Nephron (organoid): ENCODE measurements at regions not wholly inside any gene's neighbourhood (a gene's known extent, or its start where the extent isn't known, plus 50 kb on each side); places are given as distances from the start of the nearest gene placed in this dataset.

Experiments used
- H3K27ac Mint-ChIP-seq, 3 experiments: 2 replicates each; pipeline ENCODE4 v1.8.0; 2020; ENCODE audit warnings: mixed read lengths in 3 of 3, mild to moderate bottlenecking in 2 of 3, moderate library complexity in 1 of 3
- H3K27me3 Mint-ChIP-seq: 2 replicates; pipeline ENCODE4 v1.8.0; 2021; ENCODE audit warnings: low read depth, mild to moderate bottlenecking, moderate library complexity, mixed read lengths
- H3K36me3 Mint-ChIP-seq: 2 replicates; pipeline ENCODE4 v1.8.0; 2020; ENCODE audit warnings: low read depth, mixed read lengths
- H3K4me1 Mint-ChIP-seq: 2 replicates; pipeline ENCODE4 v1.8.0; 2020; ENCODE audit warnings: mixed read lengths
- H3K4me3 Mint-ChIP-seq, 3 experiments: 2 replicates each; pipeline ENCODE4 v1.8.0; 2020; ENCODE audit warnings: mild to moderate bottlenecking in 3 of 3, mixed read lengths in 3 of 3, moderate library complexity in 2 of 3
- H3K9me3 Mint-ChIP-seq: 2 replicates; pipeline ENCODE4 v1.8.0; 2020; ENCODE audit warnings: mixed read lengths
- TF ChIP-seq, protein P1 (sequence below), 3 experiments: fragments of 200-600 bp; sonication (generic); IDR thresholded peaks; one replicate each; pipeline ENCODE4 v1.5.0; 2021; ENCODE audit warnings: antibody characterized with exemption in 3 of 3; ENCODE audit not compliant: unreplicated experiment in 3 of 3

GRCh38 chr6:147033267-147033666 lies 170.9 kb upstream of the STXBP5 start:
- Mint-ChIP-seq H3K27ac (no peak overlapping the region), H3K27me3 (no peaks in the 10 kb centered on the region), H3K4me3 (no peak overlapping the region), H3K9me3 (no peaks in the 10 kb centered on the region), H3K36me3 (no peaks in the 10 kb centered on the region), H3K4me1 (peaks cover 15% of the 10 kb centered on the region)
- TF ChIP-seq, protein P1, sequence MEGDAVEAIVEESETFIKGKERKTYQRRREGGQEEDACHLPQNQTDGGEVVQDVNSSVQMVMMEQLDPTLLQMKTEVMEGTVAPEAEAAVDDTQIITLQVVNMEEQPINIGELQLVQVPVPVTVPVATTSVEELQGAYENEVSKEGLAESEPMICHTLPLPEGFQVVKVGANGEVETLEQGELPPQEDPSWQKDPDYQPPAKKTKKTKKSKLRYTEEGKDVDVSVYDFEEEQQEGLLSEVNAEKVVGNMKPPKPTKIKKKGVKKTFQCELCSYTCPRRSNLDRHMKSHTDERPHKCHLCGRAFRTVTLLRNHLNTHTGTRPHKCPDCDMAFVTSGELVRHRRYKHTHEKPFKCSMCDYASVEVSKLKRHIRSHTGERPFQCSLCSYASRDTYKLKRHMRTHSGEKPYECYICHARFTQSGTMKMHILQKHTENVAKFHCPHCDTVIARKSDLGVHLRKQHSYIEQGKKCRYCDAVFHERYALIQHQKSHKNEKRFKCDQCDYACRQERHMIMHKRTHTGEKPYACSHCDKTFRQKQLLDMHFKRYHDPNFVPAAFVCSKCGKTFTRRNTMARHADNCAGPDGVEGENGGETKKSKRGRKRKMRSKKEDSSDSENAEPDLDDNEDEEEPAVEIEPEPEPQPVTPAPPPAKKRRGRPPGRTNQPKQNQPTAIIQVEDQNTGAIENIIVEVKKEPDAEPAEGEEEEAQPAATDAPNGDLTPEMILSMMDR (IDR thresholded peaks at IDR 0.05; ENCODE audit: unreplicated experiment in 3 of 3): no peak

DNA sequence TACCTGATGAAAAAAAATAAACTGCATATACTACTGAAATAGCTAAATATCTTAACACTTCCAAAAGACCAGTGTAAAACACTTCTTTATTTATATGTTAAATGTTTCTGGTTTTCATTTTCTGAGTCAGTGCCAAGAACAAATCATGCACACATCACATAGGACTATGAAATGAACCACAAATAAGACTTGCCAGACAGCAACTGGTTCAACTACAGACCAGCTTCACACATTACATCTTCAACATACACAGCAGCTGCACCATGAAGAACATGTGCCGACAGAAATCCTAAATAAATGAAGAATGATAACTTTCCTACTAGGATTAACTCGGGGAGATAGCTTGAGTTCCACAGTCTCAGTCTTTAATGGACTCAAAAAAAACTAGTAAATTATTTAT lies 168.3 kb upstream of the STXBP5 start:
- H3K4me3 Mint-ChIP-seq: no peak overlapping the region
- H3K27me3 Mint-ChIP-seq: no peaks in the 10 kb centered on the region
- peaks cover 15% of the 10 kb centered on the region for H3K4me1 Mint-ChIP-seq
- H3K27ac Mint-ChIP-seq: peak overlapping the region in 2 of 3 experiments; percentile 29 to 53
- H3K36me3 Mint-ChIP-seq: no peaks in the 10 kb centered on the region
- no peaks in the 10 kb centered on the region for H3K9me3 Mint-ChIP-seq
- TF ChIP-seq, protein P1 (IDR thresholded peaks at IDR 0.05; ENCODE audit: unreplicated experiment in 3 of 3): no peak

DNA sequence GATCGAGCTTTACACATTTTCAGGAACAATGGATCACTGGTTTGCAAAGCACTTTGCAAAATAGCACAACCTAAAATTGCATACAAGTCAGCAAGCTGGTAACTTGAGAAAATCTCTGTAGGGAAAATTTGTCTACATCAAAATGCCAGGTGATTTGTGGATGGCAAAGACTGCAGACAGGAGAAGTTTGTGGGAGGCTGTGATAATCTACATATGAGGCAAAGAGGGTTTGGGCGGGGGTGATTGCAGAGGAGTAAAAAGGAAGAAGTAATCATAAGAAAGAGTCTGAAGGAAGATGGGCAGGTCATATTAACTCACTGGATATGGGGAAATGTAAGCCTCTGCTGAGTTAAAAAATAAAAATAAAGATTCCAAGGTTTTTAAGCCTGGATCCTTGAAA lies 166.3 kb upstream of the STXBP5 start:
- H3K9me3 Mint-ChIP-seq: no peaks in the 10 kb centered on the region

DNA sequence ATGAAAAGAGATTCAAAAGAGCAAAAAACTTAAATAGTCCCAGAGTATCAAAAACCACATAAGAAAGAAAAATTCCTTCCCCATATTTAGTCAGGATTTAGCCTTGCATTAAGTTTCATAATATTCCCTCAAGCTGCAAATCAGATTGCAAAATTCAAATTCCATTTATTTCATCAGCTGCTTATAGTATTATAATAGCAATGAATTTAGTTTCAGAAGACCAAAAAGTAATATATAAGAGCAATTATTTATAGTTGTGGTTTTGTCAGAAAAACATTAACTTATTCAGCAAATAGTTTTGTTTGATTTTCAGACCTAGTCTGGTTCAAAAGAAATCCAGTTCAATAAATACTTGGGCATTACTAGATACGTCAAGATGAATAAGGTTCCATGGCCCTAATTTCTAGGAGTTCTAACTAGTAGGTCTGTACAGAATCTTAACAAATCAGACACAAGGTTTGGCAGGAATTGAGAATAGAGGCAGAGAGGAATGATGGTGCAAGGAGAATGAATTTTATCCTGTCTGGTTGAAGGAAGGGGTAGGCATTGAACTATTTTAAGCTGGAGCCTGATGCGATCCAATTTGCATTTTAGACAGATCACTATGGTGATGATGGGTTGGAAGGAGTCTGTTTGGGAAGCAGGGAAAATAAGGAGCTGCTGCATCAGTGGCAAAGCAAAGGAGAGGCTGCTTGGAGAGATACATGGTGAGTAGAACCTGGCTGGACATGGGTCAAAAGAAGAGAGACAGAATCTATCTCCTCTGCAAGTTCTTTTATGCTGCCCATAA lies 163.9 kb upstream of the STXBP5 start:
- H3K9me3 Mint-ChIP-seq: peaks cover 10% of the 10 kb centered on the region
- H3K4me1 Mint-ChIP-seq: peaks cover 9% of the 10 kb centered on the region
- TF ChIP-seq, protein P1 (IDR thresholded peaks at IDR 0.05; ENCODE audit: unreplicated experiment in 3 of 3): no peak
- no peak overlapping the region for H3K27ac Mint-ChIP-seq
- no peak overlapping the region for H3K4me3 Mint-ChIP-seq
- no peaks in the 10 kb centered on the region for H3K36me3 Mint-ChIP-seq
- H3K27me3 Mint-ChIP-seq: no peaks in the 10 kb centered on the region

More for the DNA sequence above, 166.3 kb upstream of the STXBP5 start:
- no peak overlapping the region for H3K27ac Mint-ChIP-seq
- no peak overlapping the region for H3K4me3 Mint-ChIP-seq
- TF ChIP-seq, protein P1 (IDR thresholded peaks at IDR 0.05; ENCODE audit: unreplicated experiment in 3 of 3): no peak
- peaks cover 15% of the 10 kb centered on the region for H3K4me1 Mint-ChIP-seq
- no peaks in the 10 kb centered on the region for H3K27me3 Mint-ChIP-seq
- H3K36me3 Mint-ChIP-seq: no peaks in the 10 kb centered on the region

GRCh38 chr6:147042679-147043078 lies 161.5 kb upstream of the STXBP5 start:
- H3K36me3 Mint-ChIP-seq: no peaks in the 10 kb centered on the region
- no peak overlapping the region for H3K4me3 Mint-ChIP-seq
- peak overlapping the region in 1 of 3 experiments; percentile 53 for H3K27ac Mint-ChIP-seq
- no peaks in the 10 kb centered on the region for H3K4me1 Mint-ChIP-seq
- TF ChIP-seq, protein P1 (IDR thresholded peaks at IDR 0.05; ENCODE audit: unreplicated experiment in 3 of 3): no peak
- H3K27me3 Mint-ChIP-seq: no peaks in the 10 kb centered on the region
- H3K9me3 Mint-ChIP-seq: peaks cover 10% of the 10 kb centered on the region

GRCh38 chr6:147043994-147044477 lies 160.2 kb upstream of the STXBP5 start:
- Mint-ChIP-seq H3K9me3 (peaks cover 10% of the 10 kb centered on the region), H3K27me3 (peaks cover 4% of the 10 kb centered on the region), H3K36me3 (no peaks in the 10 kb centered on the region), H3K4me3 (no peak overlapping the region), H3K27ac (no peak overlapping the region), H3K4me1 (no peaks in the 10 kb centered on the region)
- TF ChIP-seq, protein P1 (IDR thresholded peaks at IDR 0.05; ENCODE audit: unreplicated experiment in 3 of 3): no peak
